ENCODE measurements at regions not wholly inside any gene's neighbourhood (a gene's known extent, or its start where the extent isn't known, plus 50 kb on each side); places are given as distances from the start of the nearest gene placed in this dataset.

DNA sequence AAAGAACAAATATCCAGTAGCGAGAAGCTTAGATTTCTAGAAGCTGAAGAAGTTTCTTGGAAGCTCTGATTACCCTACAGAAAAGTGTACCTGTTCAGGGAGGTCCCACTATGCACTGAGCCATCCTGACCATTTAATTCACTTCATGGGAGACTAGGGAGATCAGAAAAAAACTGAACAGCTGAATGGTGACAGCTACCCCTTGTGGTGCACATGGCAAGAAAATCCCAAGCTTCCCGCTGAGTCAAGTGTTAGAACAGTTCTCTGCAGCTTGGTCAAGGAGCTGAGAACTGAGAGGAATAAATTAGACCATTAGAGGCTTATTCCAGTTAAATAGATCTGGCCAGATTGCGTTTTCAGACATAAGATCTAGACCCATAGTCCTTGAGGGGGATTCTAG, 197.2 kb upstream of the VEPH1 start:
- DNase-seq, result no peak

- DNase-seq, result no peak
These were observed 192.4 kb upstream of the VEPH1 start for GRCh38 chr3:157695586-157695985.

DNA sequence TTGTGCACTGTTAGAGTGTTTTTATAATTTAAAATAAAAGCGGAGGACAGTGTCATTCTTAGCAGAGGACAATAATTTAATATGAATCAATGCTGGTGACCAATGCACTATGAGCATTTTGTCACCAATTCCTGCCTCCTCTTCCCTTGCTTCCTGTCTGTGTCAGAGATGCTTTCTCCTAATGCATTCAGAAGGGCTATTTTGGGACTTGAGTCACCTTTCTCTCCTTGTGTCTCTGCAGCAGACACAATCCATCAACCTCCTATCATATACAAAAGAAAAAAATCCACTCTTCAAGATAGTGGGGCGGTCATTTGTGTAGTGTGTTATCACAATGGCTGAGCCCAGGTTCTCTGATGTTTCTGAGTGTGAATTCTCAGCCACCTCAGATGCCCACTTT, 191.9 kb upstream of the VEPH1 start:
- no peak for DNase-seq

GRCh38 chr3:157693762-157694161, 190.5 kb upstream of the VEPH1 start:
- no peak for DNase-seq

GRCh38 chr3:157692468-157692867, 189.3 kb upstream of the VEPH1 start:
- no peak for DNase-seq

GRCh38 chr3:157683668-157684067, 180.5 kb upstream of the VEPH1 start:
- no peak for DNase-seq

DNA sequence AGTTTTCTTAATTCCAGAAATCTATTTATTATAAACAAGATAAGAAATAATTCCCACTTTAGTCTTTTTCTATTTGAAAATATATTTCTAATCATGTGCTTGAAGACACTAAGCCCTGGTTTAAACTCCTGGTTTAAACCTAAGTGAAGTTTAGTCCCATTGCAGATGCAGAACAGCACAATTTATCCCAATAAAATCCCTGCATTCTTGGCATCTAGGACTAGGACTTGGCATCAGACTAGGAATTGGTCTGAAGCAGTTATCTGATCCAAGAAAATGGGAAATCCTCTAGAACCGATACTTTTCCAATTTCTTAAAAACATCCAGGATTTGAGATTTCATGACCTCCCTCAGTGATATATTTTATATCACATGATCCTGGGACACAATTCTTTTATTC, 168.8 kb upstream of the VEPH1 start:
- DNase-seq, result no peak

- no peak for DNase-seq
These were observed 168.4 kb upstream of the VEPH1 start for GRCh38 chr3:157671656-157672055.

DNA sequence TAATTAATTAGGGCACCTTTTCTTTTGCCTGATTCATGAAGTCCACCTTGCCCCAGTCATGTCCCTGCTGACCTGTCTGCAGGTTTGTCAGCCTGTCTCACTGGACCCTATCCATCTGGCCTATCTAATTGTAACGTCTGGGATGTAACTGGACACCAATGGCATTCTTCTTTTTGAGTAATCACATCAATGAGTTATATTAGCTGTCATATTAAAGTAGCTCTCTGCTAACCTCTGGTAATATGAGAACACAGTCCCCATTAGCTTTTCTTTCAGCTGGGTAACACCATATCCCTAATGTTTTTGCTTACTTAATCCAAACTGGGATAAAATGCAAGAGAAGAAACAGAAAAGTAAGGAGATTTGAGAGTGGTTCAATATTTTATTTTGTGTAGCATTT, 166.2 kb upstream of the VEPH1 start:
- no peak for DNase-seq

GRCh38 chr3:157667493-157667892, 164.3 kb upstream of the VEPH1 start:
- DNase-seq, result no peak

DNA sequence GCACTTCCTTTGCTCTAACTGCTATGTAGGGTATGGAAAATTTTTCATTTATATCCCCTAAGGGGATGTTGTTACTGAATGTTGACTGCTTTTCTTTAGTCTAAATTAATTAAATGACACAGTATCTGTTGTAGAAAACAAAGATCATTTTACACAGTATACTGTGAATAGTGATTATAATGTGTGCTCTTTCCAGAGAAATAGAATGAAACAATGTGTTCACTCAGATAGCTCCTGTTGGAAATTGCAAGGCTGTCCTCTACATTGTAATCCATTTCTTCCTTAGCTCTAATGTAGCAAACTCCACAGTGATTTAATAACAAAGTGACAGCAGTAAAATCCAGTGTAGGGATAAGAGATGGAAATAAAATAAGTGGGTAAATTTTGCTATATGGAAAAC, 159.0 kb upstream of the VEPH1 start:
- no peak for DNase-seq

GRCh38 chr3:157660847-157661246, 157.6 kb upstream of the VEPH1 start:
- DNase-seq, result no peak

DNA sequence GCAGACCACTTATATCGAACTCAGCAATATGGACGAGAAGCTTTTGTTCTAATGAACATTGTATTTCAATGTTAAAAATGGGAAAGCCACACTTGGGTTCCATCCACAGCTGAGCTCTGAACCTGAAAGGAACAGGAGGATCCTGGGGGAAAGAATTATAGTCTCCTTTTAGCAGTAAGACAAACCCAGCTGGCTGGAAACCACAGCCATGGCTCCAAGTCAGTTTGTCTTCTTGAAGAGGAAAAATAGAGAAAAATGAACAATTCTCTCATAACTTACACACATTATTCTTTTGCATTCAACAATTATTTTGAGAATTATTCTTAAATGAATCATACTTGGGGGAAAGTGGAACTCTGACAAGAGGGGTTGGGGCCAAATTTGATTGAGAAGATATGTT, 149.2 kb upstream of the VEPH1 start:
- DNase-seq, result no peak

DNA sequence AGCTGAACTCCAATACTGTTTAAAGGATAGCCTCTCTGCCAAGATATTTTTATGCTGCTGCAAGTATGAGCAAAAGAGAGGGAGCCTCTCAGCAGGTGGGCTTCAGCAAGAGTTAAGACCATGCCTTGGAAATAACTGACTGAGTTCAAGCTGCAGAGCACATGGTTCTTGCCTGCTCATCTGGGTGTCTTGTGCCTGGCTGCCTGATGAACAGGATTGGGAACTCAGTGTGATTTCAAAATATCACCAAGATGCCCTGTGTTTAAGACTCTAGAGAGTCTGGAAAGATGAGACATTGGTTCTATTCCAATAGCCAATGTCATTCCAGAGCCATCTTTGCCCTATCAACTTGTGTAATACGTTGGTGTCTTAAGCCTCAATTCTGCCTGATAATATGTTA, 147.5 kb upstream of the VEPH1 start:
- no peak for DNase-seq

DNA sequence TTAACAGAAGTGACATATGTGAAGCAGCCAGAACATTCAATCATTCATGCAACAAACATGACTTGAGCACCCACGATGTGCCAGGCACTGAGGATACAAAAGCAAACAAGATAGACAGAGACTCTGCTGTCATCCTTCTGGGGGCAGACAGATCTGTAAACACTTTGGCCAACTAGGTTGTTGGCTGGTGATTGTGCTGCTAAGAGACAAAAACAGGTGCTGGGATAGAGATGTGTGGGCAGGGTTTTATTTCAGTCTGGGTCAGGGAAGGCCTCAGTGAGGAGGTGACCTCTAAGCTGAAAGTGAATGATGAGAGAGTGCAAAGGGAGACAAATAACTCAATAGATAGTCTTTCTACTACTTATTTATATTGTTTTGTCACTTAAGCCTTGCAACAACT, 147.0 kb upstream of the VEPH1 start:
- DNase-seq, result no peak

GRCh38 chr3:157649511-157649910, 146.3 kb upstream of the VEPH1 start:
- no peak for DNase-seq

DNA sequence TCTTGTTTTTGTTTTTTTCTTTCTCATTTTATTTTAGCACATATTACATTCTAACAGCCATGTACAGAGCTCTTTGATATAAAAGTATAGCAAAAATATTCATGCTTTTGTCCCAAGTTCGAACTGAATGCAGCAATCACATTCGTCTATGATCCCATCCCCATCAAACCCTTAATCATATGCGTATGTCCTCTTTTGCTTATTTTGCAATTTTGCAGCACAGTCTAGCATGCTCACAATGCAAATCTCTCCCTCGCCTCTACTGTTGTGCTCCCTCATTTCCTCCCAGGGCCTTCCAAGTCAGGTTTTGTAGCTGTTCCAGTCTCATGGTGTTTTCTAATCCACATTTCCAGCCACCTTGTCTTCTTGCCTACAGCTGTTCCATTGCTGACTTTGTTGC, 144.6 kb upstream of the VEPH1 start:
- DNase-seq, result no peak

GRCh38 chr3:157639756-157640426, 136.7 kb upstream of the VEPH1 start:
- DNase-seq, result no peak

- DNase-seq, result no peak
These were observed 134.7 kb upstream of the VEPH1 start for GRCh38 chr3:157637866-157638265.

DNA sequence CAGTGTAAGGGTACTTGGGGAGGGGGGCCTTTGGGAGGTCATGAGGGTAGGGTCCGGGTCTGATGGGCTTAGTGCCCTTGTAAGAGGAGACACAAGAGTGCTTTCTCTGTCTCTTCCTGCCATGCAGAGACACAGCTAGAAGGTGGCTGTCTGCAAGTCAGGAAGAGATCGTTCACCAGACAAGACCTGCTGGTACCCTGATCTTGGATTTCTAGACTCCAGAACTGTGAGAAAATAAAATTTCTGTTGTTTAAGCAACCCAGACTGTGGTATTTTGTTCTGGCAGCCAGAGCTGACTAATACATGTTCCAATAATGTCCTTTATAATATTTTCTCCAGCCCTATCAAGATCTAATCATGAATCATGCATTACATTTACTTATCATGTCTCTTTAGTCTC, 130.0 kb upstream of the VEPH1 start:
- DNase-seq, result no peak

DNA sequence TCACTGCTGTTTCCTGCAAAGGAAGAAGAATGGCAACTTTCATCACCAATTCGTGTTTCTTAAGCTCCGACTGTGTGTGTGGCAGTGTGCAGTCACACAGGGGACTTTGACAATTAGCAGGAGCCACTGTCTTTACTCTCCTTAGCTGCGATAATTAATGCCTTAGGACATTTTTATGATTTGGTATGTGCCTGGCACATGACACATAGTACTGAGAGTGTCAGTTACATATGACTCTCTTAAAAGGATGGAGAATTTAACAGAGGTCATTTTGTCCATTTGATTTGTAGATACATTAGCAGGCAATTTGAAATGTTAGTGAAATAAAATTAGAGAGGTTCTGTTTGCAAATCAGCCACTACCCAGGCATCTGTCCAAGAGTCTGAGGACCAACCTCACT, 128.9 kb upstream of the VEPH1 start:
- no peak for DNase-seq

GRCh38 chr3:157631478-157631877, 128.3 kb upstream of the VEPH1 start:
- DNase-seq, result no peak

DNA sequence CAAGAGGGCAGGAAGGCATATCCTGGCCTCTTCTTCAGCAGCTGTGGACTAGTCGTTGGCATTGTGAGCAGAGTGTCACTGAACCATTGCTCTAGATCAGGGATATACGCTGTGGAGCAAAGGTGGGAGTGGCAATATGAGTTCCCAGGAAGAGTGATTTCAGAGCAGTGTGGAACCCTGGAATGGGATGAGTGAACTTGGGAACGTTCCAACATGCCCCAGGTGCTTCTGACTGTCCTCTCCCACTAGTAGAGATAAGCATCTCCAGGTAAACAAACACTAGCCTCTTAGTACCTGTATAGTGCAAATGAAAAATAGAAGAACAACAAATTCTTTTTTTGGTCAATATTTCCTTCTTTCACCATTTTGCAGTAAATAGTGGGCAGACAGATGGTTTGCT, 123.6 kb upstream of the VEPH1 start:
- DNase-seq, result no peak

- DNase-seq, result no peak
These were observed 121.6 kb upstream of the VEPH1 start for GRCh38 chr3:157624801-157625200.

GRCh38 chr3:157618886-157619285, 115.7 kb upstream of the VEPH1 start:
- DNase-seq, result no peak
